H1 (cell line): ENCODE measurements at regions not wholly inside any gene's neighbourhood (a gene's known extent, or its start where the extent isn't known, plus 50 kb on each side); places are given as distances from the start of the nearest gene placed in this dataset.

Experiments
- CTCF ChIA-PET: fragments of 300-600 bp; sonication (Branson Sonifier 250); formaldehyde crosslinking; loops from one replicate; lab custom pipeline; 2021; ENCODE audit not compliant: partially characterized antibody; lab: Charles Lee
- POLR2A ChIA-PET: fragments of 300-600 bp; sonication (Branson Sonifier 250); formaldehyde crosslinking; loops from one replicate; lab custom pipeline; 2021; ENCODE audit warnings: inconsistent platforms; ENCODE audit not compliant: partially characterized antibody; lab: Charles Lee
- DNase-seq, 2 experiments: peaks; one replicate each; pipeline versions ENCODE4 v3.0.0 to v3.0.0-alpha.2; 2010 to 2022; ENCODE audit warnings: low spot score in 2 of 2, low read depth in 1 of 2, mixed read lengths in 1 of 2
- FAIRE-seq: peaks from 2 replicates; lab custom pipeline; 2011; peaks lifted over from hg19 to GRCh38; lab: Jason Lieb, UNC
- H2AFZ ChIP-seq: 2 replicates; pipeline ENCODE4 v1.8.1; 2012; ENCODE audit warnings: low read length, inconsistent platforms
- H2AK5ac ChIP-seq: 2 replicates; pipeline ENCODE4 v1.6.1; 2013; ENCODE audit warnings: low read depth, low read length
- H2BK120ac ChIP-seq: replicated peaks from 2 replicates; pipeline ENCODE3; 2013; ENCODE audit warnings: low read depth, low read length, inconsistent platforms
- H2BK12ac ChIP-seq: 2 replicates; pipeline ENCODE4 v1.6.1; 2013; ENCODE audit warnings: low read depth, low read length
- H2BK15ac ChIP-seq: 2 replicates; pipeline ENCODE4 v1.6.1; 2013; ENCODE audit warnings: low read length
- H2BK20ac ChIP-seq: 2 replicates; pipeline ENCODE4 v1.6.1; 2013; ENCODE audit warnings: low read length
- H2BK5ac ChIP-seq: 2 replicates; pipeline ENCODE4 v1.6.1; 2013; ENCODE audit warnings: low read depth, low read length
- H3K14ac ChIP-seq: 2 replicates; pipeline ENCODE4 v1.6.1; 2013; ENCODE audit warnings: inconsistent platforms; ENCODE audit not compliant: insufficient read length
- H3K18ac ChIP-seq: 2 replicates; pipeline ENCODE4 v1.6.1; 2013; ENCODE audit warnings: low read length; ENCODE audit errors: extremely low read depth
- H3K23ac ChIP-seq: 2 replicates; pipeline ENCODE4 v1.6.1; 2013; ENCODE audit warnings: inconsistent platforms; ENCODE audit not compliant: insufficient read length
- H3K23me2 ChIP-seq: 2 replicates; pipeline ENCODE4 v1.6.1; 2013; ENCODE audit warnings: low read depth, low read length
- H3K27ac ChIP-seq: 2 replicates; pipeline ENCODE4 v1.6.1; 2011; ENCODE audit warnings: low read depth, low read length, inconsistent platforms
- H3K27me3 ChIP-seq, 4 experiments: replicated peaks in 1 of 4; 1 replicate in 1 of 4; 2 replicates in 3 of 4; pipeline versions ENCODE4 v1.6.1 to v1.8.1; 2011 to 2013; ENCODE audit warnings: low read length in 3 of 4, mild to moderate bottlenecking in 3 of 4, inconsistent platforms in 2 of 4, mixed read lengths in 2 of 4, moderate library complexity in 1 of 4; ENCODE audit not compliant: control insufficient read depth in 3 of 4, insufficient read depth in 3 of 4; ENCODE audit errors: extremely low read depth in 1 of 4
- H3K36me3 ChIP-seq, 4 experiments: 2 replicates each; pipeline versions ENCODE4 v1.6.1 to v1.8.1; 2011 to 2013; ENCODE audit warnings: mild to moderate bottlenecking in 4 of 4, low read length in 3 of 4, moderate library complexity in 2 of 4, control low read depth in 1 of 4, inconsistent platforms in 1 of 4; ENCODE audit not compliant: insufficient read depth in 4 of 4, control insufficient read depth in 2 of 4
- H3K4ac ChIP-seq: replicated peaks from 2 replicates; pipeline ENCODE3; 2013; ENCODE audit warnings: low read length, low read depth, mixed read lengths, inconsistent platforms; ENCODE audit not compliant: insufficient read length
- H3K4me1 ChIP-seq, 4 experiments: replicated peaks in 1 of 4; 1 replicate in 1 of 4; 2 replicates in 3 of 4; pipeline versions ENCODE4 v1.6.1 to v1.8.1; 2011 to 2013; ENCODE audit warnings: low read length in 3 of 4, inconsistent platforms in 2 of 4, mixed read lengths in 1 of 4; ENCODE audit not compliant: insufficient read depth in 4 of 4, control insufficient read depth in 3 of 4
- H3K4me2 ChIP-seq, 2 experiments: 2 replicates each; pipeline versions ENCODE4 v1.6.1 to v1.8.1; 2011 to 2013; ENCODE audit warnings: low read depth in 2 of 2, low read length in 2 of 2, control low read depth in 1 of 2, inconsistent platforms in 1 of 2, mild to moderate bottlenecking in 1 of 2; ENCODE audit not compliant: insufficient read depth in 1 of 2
- H3K4me3 ChIP-seq, 4 experiments: fragments of 200-600, 300-600 bp in 1 of 4; sonication (generic), shearing (Covaris generic), sonication (Bioruptor Twin) in 1 of 4; 2 replicates each; pipeline versions ENCODE4 v1.5.1 to v1.8.1; 2011 to 2016; ENCODE audit warnings: low read length in 4 of 4, low read depth in 3 of 4, control low read depth in 2 of 4, inconsistent platforms in 2 of 4, mild to moderate bottlenecking in 2 of 4, mixed read lengths in 1 of 4, moderate library complexity in 1 of 4; ENCODE audit not compliant: insufficient read depth in 2 of 4; ENCODE audit errors: extremely low read depth in 1 of 4
- H3K56ac ChIP-seq: replicated peaks from 2 replicates; pipeline ENCODE3; 2013; ENCODE audit warnings: low read depth, mild to moderate bottlenecking, mixed read lengths, low read length, inconsistent platforms; ENCODE audit not compliant: insufficient read length
- H3K79me1 ChIP-seq: 2 replicates; pipeline ENCODE4 v1.6.1; 2013; ENCODE audit warnings: low read depth, low read length, control low read depth
- H3K79me2 ChIP-seq, 2 experiments: 2 replicates each; pipeline versions ENCODE4 v1.6.1 to v1.8.1; 2012 to 2013; ENCODE audit warnings: low read length in 2 of 2, mild to moderate bottlenecking in 2 of 2, inconsistent platforms in 1 of 2; ENCODE audit not compliant: insufficient read depth in 2 of 2, control insufficient read depth in 1 of 2
- H3K9ac ChIP-seq, 4 experiments: replicated peaks in 1 of 4; 1 replicate in 1 of 4; 2 replicates in 3 of 4; pipeline versions ENCODE4 v1.6.1 to v1.8.1; 2011 to 2013; ENCODE audit warnings: low read depth in 3 of 4, low read length in 3 of 4, control low read depth in 2 of 4, mild to moderate bottlenecking in 2 of 4, moderate library complexity in 2 of 4, inconsistent platforms in 1 of 4; ENCODE audit errors: extremely low read depth in 1 of 4
- H3K9me3 ChIP-seq, 2 experiments: 2 replicates each; pipeline versions ENCODE4 v1.6.1 to v1.8.1; 2012 to 2013; ENCODE audit warnings: mild to moderate bottlenecking in 2 of 2, moderate library complexity in 2 of 2, control low read depth in 1 of 2, inconsistent platforms in 1 of 2, low read depth in 1 of 2, low read length in 1 of 2, mixed read lengths in 1 of 2; ENCODE audit not compliant: insufficient read depth in 2 of 2
- H4K20me1 ChIP-seq, 2 experiments: replicated peaks in 1 of 2; 2 replicates each; pipeline versions ENCODE3 to v1.8.1; 2011 to 2013; ENCODE audit warnings: inconsistent platforms in 2 of 2, low read length in 2 of 2, mild to moderate bottlenecking in 1 of 2; ENCODE audit not compliant: insufficient read depth in 2 of 2, control insufficient read depth in 1 of 2
- H4K5ac ChIP-seq: 2 replicates; pipeline ENCODE4 v1.6.1; 2013; ENCODE audit warnings: low read length, low read depth, mixed read lengths, inconsistent platforms; ENCODE audit not compliant: insufficient read length
- H4K8ac ChIP-seq: 2 replicates; pipeline ENCODE4 v1.8.0; 2013; ENCODE audit warnings: mild to moderate bottlenecking, moderate library complexity, low read length, inconsistent platforms; ENCODE audit not compliant: insufficient read depth; ENCODE audit errors: extremely low read depth
- H4K91ac ChIP-seq: replicated peaks from 2 replicates; pipeline ENCODE3; 2013; ENCODE audit warnings: low read length, mixed read lengths, inconsistent platforms; ENCODE audit not compliant: insufficient read length
- CEBPB ChIP-seq: IDR thresholded peaks from 2 replicates; pipeline ENCODE4 v1.6.1; 2012; ENCODE audit warnings: low read depth, low read length
- RFX5 ChIP-seq: IDR thresholded peaks from 2 replicates; pipeline ENCODE4 v1.6.1; 2011; ENCODE audit warnings: low read depth, low read length, improper control_type of control experiment, borderline replicate concordance
- YY1 ChIP-seq: IDR thresholded peaks from 2 replicates; pipeline ENCODE4 v1.6.1; 2011; ENCODE audit warnings: low read depth, mild to moderate bottlenecking, low read length
- WGBS, 2 experiments: shearing (Covaris generic) in 1 of 2; methylation state at CpG; one replicate each; pipeline versions ENCODE4 v1.1.6 to v1.1.7; 2013 to 2015; ENCODE audit warnings: low lambda C conversion rate in 2 of 2, mixed read lengths in 2 of 2, inconsistent platforms in 1 of 2, low coverage in 1 of 2, missing lambda C conversion rate in 1 of 2; ENCODE audit not compliant: insufficient replicate concordance in 2 of 2, insufficient coverage in 1 of 2, insufficient read length in 1 of 2; ENCODE audit errors: extremely low coverage in 1 of 2, missing lambda C conversion rate in 1 of 2; 5-methylcytosine and 5-hydroxymethylcytosine counted together
- TF ChIP-seq, protein P1 (sequence below): IDR thresholded peaks from 2 replicates; pipeline ENCODE4 v1.6.1; 2011; ENCODE audit warnings: low read depth, mild to moderate bottlenecking, low read length; ENCODE audit not compliant: insufficient read depth

DNA sequence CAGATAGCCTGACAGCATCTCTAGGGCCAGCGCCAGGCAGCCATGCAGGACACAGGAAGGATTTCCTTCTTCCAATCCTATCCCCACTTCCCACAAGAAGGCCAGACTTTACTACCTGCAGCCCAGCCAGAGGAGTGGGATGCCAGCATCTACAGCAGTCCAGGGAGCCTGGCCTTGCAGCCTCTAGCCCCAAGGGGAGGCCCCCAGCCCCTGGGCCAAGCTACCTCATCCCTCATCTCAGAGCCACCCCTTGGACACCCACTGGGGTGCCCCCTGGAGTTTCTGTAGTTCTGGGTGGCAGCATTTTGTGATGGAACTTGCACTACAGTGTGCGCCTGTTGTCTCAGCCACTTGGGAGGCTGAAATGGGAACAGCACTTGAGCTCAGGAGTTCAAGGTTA, 170.8 kb upstream of the PODXL start:
- no peak for FAIRE-seq
- peaks cover 3 to 4% of the 10 kb centered on the region in 2 experiments; a peak in 1 of 4 replicates for H3K9me3 ChIP-seq
- no peaks in the 10 kb centered on the region for H3K79me1 ChIP-seq
- no peak overlapping the region for H2BK120ac ChIP-seq
- no peak overlapping the region for H3K56ac ChIP-seq
- H3K4me1 ChIP-seq, result peaks cover 0 to 2% (median 0%) of the 10 kb centered on the region in 4 experiments; a peak in 1 of 7 replicates
- no peak overlapping the region for H2AFZ ChIP-seq
- no peak overlapping the region for H4K91ac ChIP-seq
- peak in 1 of 2 experiments; percentile 20 for DNase-seq
- H3K79me2 ChIP-seq, result no peaks in the 10 kb centered on the region
- no peak overlapping the region for H3K23ac ChIP-seq
- ChIA-PET POLR2A (no interaction called here), CTCF (interaction anchor here (6.1 kb wide), 1 partner anchor 15 kb away, joined by 22 read pairs; no protein-coding TSS in a partner anchor)
- H2BK12ac ChIP-seq, result no peak overlapping the region
- WGBS, 2 experiments, result 85% methylated on average over 2 of the region's 2 CpGs; no CpG with 5 or more reads in 1 of the 2 experiments
- H2BK15ac ChIP-seq, result no peak overlapping the region
- H3K14ac ChIP-seq, result no peak overlapping the region
- H4K5ac ChIP-seq, result no peak overlapping the region
- no peak overlapping the region for H3K27ac ChIP-seq
- no peak overlapping the region for H4K8ac ChIP-seq
- H2BK20ac ChIP-seq, result no peak overlapping the region
- no peak overlapping the region for H3K4me2 ChIP-seq
- H3K18ac ChIP-seq, result no peak overlapping the region
- H3K23me2 ChIP-seq, result no peaks in the 10 kb centered on the region
- no peaks in the 10 kb centered on the region for H4K20me1 ChIP-seq
- no peak overlapping the region for H2AK5ac ChIP-seq
- H3K36me3 ChIP-seq, result no peaks in the 10 kb centered on the region
- H3K9ac ChIP-seq, result no peak overlapping the region
- H3K27me3 ChIP-seq, result no peaks in the 10 kb centered on the region
- H2BK5ac ChIP-seq, result no peak overlapping the region
- no peak overlapping the region for H3K4me3 ChIP-seq
- no peak overlapping the region for H3K4ac ChIP-seq
- TF ChIP-seq, protein P1, sequence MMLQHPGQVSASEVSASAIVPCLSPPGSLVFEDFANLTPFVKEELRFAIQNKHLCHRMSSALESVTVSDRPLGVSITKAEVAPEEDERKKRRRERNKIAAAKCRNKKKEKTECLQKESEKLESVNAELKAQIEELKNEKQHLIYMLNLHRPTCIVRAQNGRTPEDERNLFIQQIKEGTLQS, result no peak
- TF ChIP-seq RFX5, result no peak
- no peak for TF ChIP-seq YY1
- TF ChIP-seq CEBPB, result no peak
